HEK293 (cell line): ENCODE measurements at regions not wholly inside any gene's neighbourhood (a gene's known extent, or its start where the extent isn't known, plus 50 kb on each side); places are given as distances from the start of the nearest gene placed in this dataset.

ENCODE experiments used
- CTCF ChIA-PET: fragments of 350-600 bp; formaldehyde crosslinking; extraction: SDS; loops from one replicate; lab custom pipeline; 2021; ENCODE audit warnings: antibody characterized with exemption; lab: Yijun Ruan, JAX
- POLR2A ChIA-PET: fragments of 300-600 bp; formaldehyde crosslinking; extraction: SDS; loops from one replicate; lab custom pipeline; 2020; ENCODE audit warnings: antibody characterized with exemption, inconsistent platforms; lab: Yijun Ruan, JAX
- H3K27ac ChIP-seq: fragments of 200-500 bp; sonication (Bioruptor generic); 2 replicates; pipeline ENCODE4 v1.5.1; 2014; ENCODE audit warnings: low read depth, low read length, control low read depth, inconsistent platforms; ENCODE audit errors: extremely low read depth
- H3K36me3 ChIP-seq, 2 experiments: fragments of 200-500 bp in 1 of 2; sonication (Bioruptor generic) in 1 of 2; 1 replicate in 1 of 2; 2 replicates in 1 of 2; pipeline ENCODE4 v1.5.1; 2014 to 2017; ENCODE audit warnings: inconsistent platforms in 2 of 2, low read length in 2 of 2; ENCODE audit not compliant: control insufficient read depth in 2 of 2, insufficient read depth in 1 of 2
- H3K4me1 ChIP-seq: fragments of 200-500 bp; sonication (Bioruptor generic); 2 replicates; pipeline ENCODE4 v1.5.1; 2014; ENCODE audit warnings: mild to moderate bottlenecking, low read length, inconsistent platforms; ENCODE audit not compliant: control insufficient read depth, insufficient read depth
- H3K4me3 ChIP-seq: 2 replicates; pipeline ENCODE4 v1.5.1; 2011; ENCODE audit warnings: low read depth, mild to moderate bottlenecking, control low read depth, low read length, moderate library complexity
- H3K9me3 ChIP-seq: fragments of 200-500 bp; sonication (Bioruptor generic); 2 replicates; pipeline ENCODE4 v1.5.1; 2014; ENCODE audit warnings: low read depth, low read length, inconsistent platforms; ENCODE audit not compliant: control insufficient read depth, insufficient read depth
- GLI2 ChIP-seq: fragments of 450-650 bp; formaldehyde crosslinking; IDR thresholded peaks from 2 replicates; pipeline ENCODE4; 2017; ENCODE audit warnings: missing biosample characterization, missing genetic modification characterization, low read depth, borderline replicate concordance
- KLF8 ChIP-seq: fragments of 450-650 bp; formaldehyde crosslinking; IDR thresholded peaks from 2 replicates; pipeline ENCODE4 v1.5.1; 2016; ENCODE audit warnings: missing biosample characterization, missing genetic modification characterization
- MEIS1 ChIP-seq: sonication (generic); formaldehyde crosslinking; IDR thresholded peaks from 2 replicates; pipeline ENCODE4 v1.8.1; 2022; ENCODE audit warnings: missing genetic modification reagents, mild to moderate bottlenecking, borderline replicate concordance
- MZF1 ChIP-seq: fragments of 450-650 bp; formaldehyde crosslinking; IDR thresholded peaks from 2 replicates; pipeline ENCODE4 v1.5.1; 2017; ENCODE audit warnings: missing biosample characterization, missing genetic modification characterization, borderline replicate concordance
- SP7 ChIP-seq: fragments of 450-650 bp; formaldehyde crosslinking; IDR thresholded peaks from 2 replicates; pipeline ENCODE4 v1.5.1; 2016; ENCODE audit warnings: missing biosample characterization, missing genetic modification characterization
- TCF7L2 ChIP-seq: IDR thresholded peaks from 2 replicates; pipeline ENCODE4 v1.6.1; 2011; ENCODE audit warnings: low read depth, mild to moderate bottlenecking, inconsistent platforms, low read length, moderate library complexity, borderline replicate concordance
- ZBTB11 ChIP-seq: fragments of 450-650 bp; formaldehyde crosslinking; conservative IDR thresholded peaks from 2 replicates; pipeline ENCODE4 v1.5.1; 2016; ENCODE audit warnings: low read depth, missing biosample characterization, missing genetic modification characterization
- ZEB2 ChIP-seq: fragments of 450-650 bp; formaldehyde crosslinking; IDR thresholded peaks from 2 replicates; pipeline ENCODE4 v1.5.1; 2016; ENCODE audit warnings: missing biosample characterization, missing genetic modification characterization
- ZNF121 ChIP-seq: fragments of 450-650 bp; formaldehyde crosslinking; IDR thresholded peaks from 2 replicates; pipeline ENCODE4 v1.5.1; 2016; ENCODE audit warnings: missing biosample characterization, missing genetic modification characterization
- ZNF148 ChIP-seq: fragments of 450-650 bp; formaldehyde crosslinking; IDR thresholded peaks from 2 replicates; pipeline ENCODE4 v1.5.0; 2017; ENCODE audit warnings: missing biosample characterization, missing genetic modification characterization, borderline replicate concordance
- ZNF16 ChIP-seq: fragments of 450-650 bp; formaldehyde crosslinking; IDR thresholded peaks from 2 replicates; pipeline ENCODE4 v1.5.1; 2016; ENCODE audit warnings: low read depth, missing biosample characterization, missing genetic modification characterization
- ZNF169 ChIP-seq: fragments of 450-650 bp; formaldehyde crosslinking; IDR thresholded peaks from 2 replicates; pipeline ENCODE4 v1.5.1; 2016; ENCODE audit warnings: missing biosample characterization, missing genetic modification characterization
- ZNF266 ChIP-seq: fragments of 450-650 bp; formaldehyde crosslinking; IDR thresholded peaks from 2 replicates; pipeline ENCODE4 v1.5.1; 2016; ENCODE audit warnings: missing biosample characterization, missing genetic modification characterization, low read depth
- ZNF366 ChIP-seq: fragments of 450-650 bp; formaldehyde crosslinking; conservative IDR thresholded peaks from 2 replicates; pipeline ENCODE4 v1.5.1; 2016; ENCODE audit warnings: missing biosample characterization, missing genetic modification characterization
- ZNF555 ChIP-seq: fragments of 450-650 bp; formaldehyde crosslinking; conservative IDR thresholded peaks from 2 replicates; pipeline ENCODE4 v1.5.1; 2017; ENCODE audit warnings: missing biosample characterization, mild to moderate bottlenecking, missing genetic modification characterization, inconsistent platforms
- ZNF558 ChIP-seq: fragments of 450-650 bp; formaldehyde crosslinking; IDR thresholded peaks from 2 replicates; pipeline ENCODE4 v1.5.1; 2016; ENCODE audit warnings: missing biosample characterization, missing genetic modification characterization
- ZNF600 ChIP-seq: fragments of 450-650 bp; formaldehyde crosslinking; IDR thresholded peaks from 2 replicates; pipeline ENCODE4 v1.5.1; 2016; ENCODE audit warnings: missing biosample characterization, missing genetic modification characterization
- ZNF623 ChIP-seq: fragments of 450-650 bp; formaldehyde crosslinking; IDR thresholded peaks from 2 replicates; pipeline ENCODE4 v1.5.1; 2016; ENCODE audit warnings: missing biosample characterization, missing genetic modification characterization

- ChIA-PET CTCF (interaction anchor here (0.7 kb wide), 1 partner anchor 92 kb away, joined by 3 read pairs; no protein-coding TSS in a partner anchor), POLR2A (no interaction called here)
- no peak for TF ChIP-seq KLF8 (tag by site-specific recombination)
- TF ChIP-seq ZNF555 (tag by site-specific recombination), result no peak
- no peak for TF ChIP-seq SP7 (tag by site-specific recombination)
- no peak for TF ChIP-seq ZNF558 (tag by site-specific recombination)
- TF ChIP-seq GLI2 (tag by site-specific recombination), result no peak
- TF ChIP-seq MZF1 (tag by site-specific recombination), result no peak
- TF ChIP-seq ZNF266, result no peak
- no peak for TF ChIP-seq TCF7L2
- TF ChIP-seq ZNF121 (tag by site-specific recombination), result no peak
- TF ChIP-seq ZNF366, result no peak
- no peak for TF ChIP-seq ZNF148 (tag by site-specific recombination)
- TF ChIP-seq ZNF16 (tag by site-specific recombination), result no peak
- no peak for TF ChIP-seq ZNF169
- no peak overlapping the region for H3K4me3 ChIP-seq
- no peaks in the 10 kb centered on the region for H3K4me1 ChIP-seq
- no peaks in the 10 kb centered on the region for H3K9me3 ChIP-seq
- H3K27ac ChIP-seq, result no peak overlapping the region
- no peaks in the 10 kb centered on the region for H3K36me3 ChIP-seq
Measured at GRCh38 chr12:107983756-107984472, 145.2 kb upstream of the WSCD2 start.

- POLR2A ChIA-PET, result no interaction called here
- Histone ChIP-seq H3K4me3 (no peak overlapping the region), H3K4me1 (no peaks in the 10 kb centered on the region), H3K36me3 (no peaks in the 10 kb centered on the region), H3K27ac (no peak overlapping the region)
- TF ChIP-seq ZNF623, result no peak
- TF ChIP-seq ZBTB11 (tag by site-specific recombination), result peak; percentile 83
- TF ChIP-seq MEIS1 (CRISPR knock-in tag), result no peak
- TF ChIP-seq ZNF600 (tag by site-specific recombination), result no peak
- TF ChIP-seq ZEB2 (tag by site-specific recombination), result no peak
- TF ChIP-seq, all 188 proteins: peak for 1
- no peaks in the 10 kb centered on the region for H3K9me3 ChIP-seq
- CTCF ChIA-PET, result interaction anchor here (2.2 kb wide), 1 partner anchor 72 kb away, joined by 4 read pairs; no protein-coding TSS in a partner anchor
Measured at GRCh38 chr12:107984973-107985372, 144.1 kb upstream of the WSCD2 start.
